Mesenchymal stem cell (in vitro differentiated cells and primary cell): ENCODE measurements at regions not wholly inside any gene's neighbourhood (a gene's known extent, or its start where the extent isn't known, plus 50 kb on each side); places are given as distances from the start of the nearest gene placed in this dataset.
"Not testable (repeated sequence)": the region's sequence is repeated elsewhere in the genome, so short reads cannot be mapped to it uniquely, and the experiment has no call there.

ENCODE experiments used
- DNase-seq: peaks from one replicate; pipeline ENCODE4 v3.0.0-alpha.2; 2013
- H2AFZ ChIP-seq: one replicate; pipeline ENCODE4 v1.6.1; 2013; ENCODE audit warnings: low read depth, mild to moderate bottlenecking, control low read depth, inconsistent platforms, low read length, moderate library complexity
- H2AK5ac ChIP-seq: 2 replicates; pipeline ENCODE4 v1.6.1; 2013; ENCODE audit warnings: low read length, moderate library complexity, mild to moderate bottlenecking, inconsistent platforms; ENCODE audit not compliant: severe bottlenecking
- H2BK120ac ChIP-seq: one replicate; pipeline ENCODE4 v1.6.1; 2013; ENCODE audit warnings: low read depth, mild to moderate bottlenecking, inconsistent platforms, low read length, moderate library complexity
- H2BK12ac ChIP-seq, 2 experiments: one replicate each; pipeline ENCODE4 v1.6.1; 2013; ENCODE audit warnings: inconsistent platforms in 2 of 2, low read length in 2 of 2, mild to moderate bottlenecking in 2 of 2, moderate library complexity in 2 of 2, control low read depth in 1 of 2
- H2BK15ac ChIP-seq: one replicate; pipeline ENCODE4 v1.6.1; 2013; ENCODE audit warnings: mild to moderate bottlenecking, low read depth, inconsistent platforms; ENCODE audit not compliant: poor library complexity, severe bottlenecking
- H2BK5ac ChIP-seq: 2 replicates; pipeline ENCODE4 v1.6.1; 2013; ENCODE audit warnings: low read depth, mild to moderate bottlenecking, low read length, control low read depth, inconsistent platforms; ENCODE audit not compliant: poor library complexity, severe bottlenecking
- H3K14ac ChIP-seq, 2 experiments: one replicate each; pipeline ENCODE4 v1.6.1; 2013; ENCODE audit warnings: inconsistent platforms in 2 of 2, low read length in 2 of 2, control low read depth in 1 of 2, mild to moderate bottlenecking in 1 of 2, moderate library complexity in 1 of 2
- H3K18ac ChIP-seq, 2 experiments: one replicate each; pipeline ENCODE4 v1.6.1; 2013; ENCODE audit warnings: inconsistent platforms in 2 of 2, low read length in 2 of 2, control low read depth in 1 of 2, low read depth in 1 of 2, mild to moderate bottlenecking in 1 of 2
- H3K23ac ChIP-seq, 2 experiments: one replicate each; pipeline ENCODE4 v1.6.1; 2013; ENCODE audit warnings: inconsistent platforms in 2 of 2, low read length in 2 of 2, mild to moderate bottlenecking in 2 of 2, moderate library complexity in 2 of 2, control low read depth in 1 of 2
- H3K27ac ChIP-seq: 2 replicates; pipeline ENCODE4 v1.5.1; 2013; ENCODE audit warnings: mild to moderate bottlenecking, moderate library complexity, low read length, control low read depth, inconsistent platforms; ENCODE audit not compliant: poor library complexity, severe bottlenecking
- H3K27me3 ChIP-seq, 2 experiments: 2 replicates each; pipeline versions ENCODE4 v1.6.1 to v1.7.0; 2013; ENCODE audit warnings: low read length in 2 of 2, mild to moderate bottlenecking in 2 of 2, moderate library complexity in 2 of 2, control low read depth in 1 of 2, inconsistent platforms in 1 of 2; ENCODE audit not compliant: control insufficient read depth in 1 of 2, insufficient read depth in 1 of 2
- H3K36me3 ChIP-seq, 2 experiments: 2 replicates each; pipeline versions ENCODE4 v1.6.1 to v1.7.0; 2013; ENCODE audit warnings: low read length in 2 of 2, control low read depth in 1 of 2, inconsistent platforms in 1 of 2, low read depth in 1 of 2, mild to moderate bottlenecking in 1 of 2; ENCODE audit not compliant: insufficient read depth in 2 of 2, control insufficient read depth in 1 of 2
- H3K4ac ChIP-seq, 2 experiments: one replicate each; pipeline ENCODE4 v1.6.1; 2013; ENCODE audit warnings: inconsistent platforms in 2 of 2, low read length in 2 of 2, mild to moderate bottlenecking in 2 of 2, moderate library complexity in 2 of 2, control low read depth in 1 of 2, low read depth in 1 of 2
- H3K4me1 ChIP-seq: 2 replicates; pipeline ENCODE4 v1.6.1; 2013; ENCODE audit warnings: low read depth, low read length, control low read depth; ENCODE audit not compliant: control insufficient read depth, insufficient read depth
- H3K4me2 ChIP-seq: 2 replicates; pipeline ENCODE4 v1.6.1; 2013; ENCODE audit warnings: low read length, mild to moderate bottlenecking, inconsistent platforms; ENCODE audit not compliant: poor library complexity, severe bottlenecking
- H3K4me3 ChIP-seq, 2 experiments: 2 replicates each; pipeline versions ENCODE4 v1.5.1 to v1.7.0; 2013; ENCODE audit warnings: low read length in 2 of 2, mild to moderate bottlenecking in 2 of 2, control low read depth in 1 of 2, low read depth in 1 of 2; ENCODE audit not compliant: insufficient read depth in 1 of 2
- H3K79me1 ChIP-seq: replicated peaks from 2 replicates; pipeline ENCODE4 v1.6.1; 2013; ENCODE audit warnings: mild to moderate bottlenecking, control low read depth, low read length, inconsistent platforms; ENCODE audit not compliant: poor library complexity, severe bottlenecking
- H3K9ac ChIP-seq: 2 replicates; pipeline ENCODE4 v1.7.0; 2013; ENCODE audit warnings: mild to moderate bottlenecking, low read length, moderate library complexity
- H3K9me3 ChIP-seq: 2 replicates; pipeline ENCODE4 v1.7.0; 2013; ENCODE audit warnings: mild to moderate bottlenecking, low read length; ENCODE audit not compliant: control insufficient read depth
- H4K8ac ChIP-seq: one replicate; pipeline ENCODE4 v1.6.1; 2013; ENCODE audit warnings: inconsistent platforms, mild to moderate bottlenecking, low read length, moderate library complexity
- H4K91ac ChIP-seq: one replicate; pipeline ENCODE4 v1.6.1; 2013; ENCODE audit warnings: mild to moderate bottlenecking, low read length, inconsistent platforms
- WGBS: methylation state at CpG from one replicate; pipeline ENCODE4 v1.1.7; 2013; ENCODE audit warnings: mixed read lengths; 5-methylcytosine and 5-hydroxymethylcytosine counted together

GRCh38 chr6:91193446-91193845, 606.6 kb upstream of the MAP3K7 start:
- H4K8ac ChIP-seq = no peak overlapping the region
- no peaks in the 10 kb centered on the region for H3K79me1 ChIP-seq
- no peaks in the 10 kb centered on the region for H3K27me3 ChIP-seq
- H3K4me2 ChIP-seq = no peak overlapping the region
- no peak overlapping the region for H2AFZ ChIP-seq
- no peak overlapping the region for H2AK5ac ChIP-seq
- no peak overlapping the region for H3K9ac ChIP-seq
- no peaks in the 10 kb centered on the region for H3K4me1 ChIP-seq
- no peak overlapping the region for H3K4ac ChIP-seq
- H3K36me3 ChIP-seq = no peaks in the 10 kb centered on the region
- DNase-seq = no peak
- H3K18ac ChIP-seq = no peak overlapping the region
- no peak overlapping the region for H2BK15ac ChIP-seq
- no peak overlapping the region for H3K14ac ChIP-seq
- no peak overlapping the region for H3K4me3 ChIP-seq
- no peak overlapping the region for H3K23ac ChIP-seq
- H3K9me3 ChIP-seq = no peaks in the 10 kb centered on the region
- H3K27ac ChIP-seq = no peak overlapping the region
- no peak overlapping the region for H2BK12ac ChIP-seq
- no peak overlapping the region for H2BK120ac ChIP-seq
- no peak overlapping the region for H4K91ac ChIP-seq
- H2BK5ac ChIP-seq = no peak overlapping the region

GRCh38 chr6:91190041-91190440, 603.2 kb upstream of the MAP3K7 start:
- not testable (repeated sequence) for H2BK120ac ChIP-seq, DNase-seq, H3K27me3 ChIP-seq, H3K79me1 ChIP-seq, H2BK15ac ChIP-seq, H3K36me3 ChIP-seq, H2BK12ac ChIP-seq, H2BK5ac ChIP-seq, H4K91ac ChIP-seq, H3K14ac ChIP-seq, H3K4me2 ChIP-seq, H3K9ac ChIP-seq, H3K4me3 ChIP-seq, H2AK5ac ChIP-seq, H3K9me3 ChIP-seq, H3K4ac ChIP-seq, H4K8ac ChIP-seq, H3K27ac ChIP-seq, H3K18ac ChIP-seq, H3K4me1 ChIP-seq, H3K23ac ChIP-seq, H2AFZ ChIP-seq
- 87% methylated on average over 2 of the region's 3 CpGs for WGBS

GRCh38 chr6:91185072-91185471, 598.2 kb upstream of the MAP3K7 start:
- no peaks in the 10 kb centered on the region for H3K36me3 ChIP-seq
- no peaks in the 10 kb centered on the region for H3K79me1 ChIP-seq
- H4K91ac ChIP-seq = no peak overlapping the region
- no peak overlapping the region for H3K9ac ChIP-seq
- H3K4me3 ChIP-seq = no peak overlapping the region
- H2AFZ ChIP-seq = no peak overlapping the region
- no peak overlapping the region for H3K27ac ChIP-seq
- no peak overlapping the region for H3K23ac ChIP-seq
- 93% methylated on average over 1 of the region's 4 CpGs for WGBS
- no peak overlapping the region for H3K4me2 ChIP-seq
- no peak overlapping the region for H2BK12ac ChIP-seq
- H2AK5ac ChIP-seq = no peak overlapping the region
- H2BK15ac ChIP-seq = no peak overlapping the region
- DNase-seq = no peak
- H3K18ac ChIP-seq = no peak overlapping the region
- H2BK5ac ChIP-seq = no peak overlapping the region
- no peak overlapping the region for H3K14ac ChIP-seq
- no peak overlapping the region for H3K4ac ChIP-seq
- H4K8ac ChIP-seq = no peak overlapping the region
- no peak overlapping the region for H2BK120ac ChIP-seq
- H3K9me3 ChIP-seq = no peaks in the 10 kb centered on the region
- peaks cover 1% of the 10 kb centered on the region for H3K4me1 ChIP-seq
- H3K27me3 ChIP-seq = no peaks in the 10 kb centered on the region

GRCh38 chr6:91181416-91181815, 594.5 kb upstream of the MAP3K7 start:
- Histone ChIP-seq H3K9ac (no peak overlapping the region), H2AK5ac (no peak overlapping the region), H3K9me3 (no peaks in the 10 kb centered on the region), H3K4ac (no peak overlapping the region), H2BK12ac (no peak overlapping the region), H3K27me3 (no peaks in the 10 kb centered on the region), H3K18ac (no peak overlapping the region), H3K36me3 (no peaks in the 10 kb centered on the region), H2AFZ (no peak overlapping the region), H4K8ac (no peak overlapping the region), H3K23ac (no peak overlapping the region), H2BK5ac (no peak overlapping the region), H2BK15ac (no peak overlapping the region), H3K14ac (no peak overlapping the region), H3K79me1 (no peaks in the 10 kb centered on the region), H4K91ac (no peak overlapping the region), H3K4me3 (no peak overlapping the region), H3K4me2 (no peak overlapping the region), H2BK120ac (no peak overlapping the region), H3K4me1 (peaks cover 1% of the 10 kb centered on the region), H3K27ac (no peak overlapping the region)
- WGBS = 81% methylated on average over 2 of the region's 2 CpGs
- DNase-seq = no peak
